Lower lobe of right lung (tissue), 2 donors: ENCODE measurements at regions not wholly inside any gene's neighbourhood (a gene's known extent, or its start where the extent isn't known, plus 50 kb on each side); places are given as distances from the start of the nearest gene placed in this dataset.

Experiments used
- ATAC-seq, 2 donors: fragments of 200-7000 bp; cut with Tn5 transposase; one replicate each; pipeline ENCODE4 v1.9.1; 2020 to 2022; ENCODE audit warnings: mild to moderate bottlenecking in 2 of 2, moderate library complexity in 2 of 2
- DNase-seq: peaks from one replicate; pipeline ENCODE4 v3.0.0-alpha.2; 2020
- H3K27ac ChIP-seq: fragments of 200-600 bp; one replicate; pipeline ENCODE4 v1.8.0; 2022
- H3K27me3 ChIP-seq: fragments of 200-600 bp; one replicate; pipeline ENCODE4 v1.8.0; 2022; ENCODE audit warnings: low read depth
- H3K36me3 ChIP-seq: fragments of 200-600 bp; one replicate; pipeline ENCODE4 v1.8.0; 2022; ENCODE audit warnings: mild to moderate bottlenecking
- H3K4me1 ChIP-seq: fragments of 200-600 bp; one replicate; pipeline ENCODE4 v1.8.0; 2022
- H3K4me3 ChIP-seq: fragments of 200-600 bp; one replicate; pipeline ENCODE4 v1.8.0; 2022; ENCODE audit warnings: mild to moderate bottlenecking
- H3K9me3 ChIP-seq: fragments of 200-600 bp; one replicate; pipeline ENCODE4 v1.8.0; 2022
- intact Hi-C: fragments of 100-400 bp; cut with DNase I; formaldehyde crosslinking; loops from one replicate; pipeline ENCODE4 v1.11.0; 2022
- TF ChIP-seq, protein P1 (sequence below): fragments of 200-600 bp; IDR thresholded peaks from one replicate; pipeline ENCODE4 v1.8.0; 2022; ENCODE audit warnings: antibody characterized with exemption, mild to moderate bottlenecking
- donor health status: DM: no; HTN: yes; CAD: no; lungs with severe emphysema.

DNA sequence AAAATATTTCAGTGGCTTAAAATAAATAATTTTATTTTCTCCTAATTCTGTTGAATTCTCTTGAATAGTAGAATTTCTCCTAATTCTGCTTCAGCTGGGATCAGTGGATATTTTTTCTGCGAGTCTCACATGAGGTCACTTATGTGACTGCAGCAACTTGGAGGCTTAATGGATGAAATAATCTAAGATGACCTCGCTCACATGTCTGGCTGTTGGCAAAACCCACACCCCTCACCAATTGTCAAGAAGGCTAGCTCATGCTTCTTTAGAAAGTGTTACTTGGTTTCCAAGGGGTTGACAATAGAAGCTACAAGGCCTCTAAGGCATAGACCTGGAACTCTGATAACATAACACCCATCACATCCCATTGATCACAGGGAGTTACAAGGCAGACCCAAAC is 156.9 kb upstream of the DPYD start:
- Histone ChIP-seq H3K27me3 (no peaks in the 10 kb centered on the region), H3K27ac (no peak overlapping the region), H3K4me3 (no peak overlapping the region), H3K4me1 (no peaks in the 10 kb centered on the region), H3K36me3 (no peaks in the 10 kb centered on the region), H3K9me3 (no peaks in the 10 kb centered on the region)
- ATAC-seq (no peak), DNase-seq (no peak)
- intact Hi-C loops: no loop called here
- TF ChIP-seq, protein P1, sequence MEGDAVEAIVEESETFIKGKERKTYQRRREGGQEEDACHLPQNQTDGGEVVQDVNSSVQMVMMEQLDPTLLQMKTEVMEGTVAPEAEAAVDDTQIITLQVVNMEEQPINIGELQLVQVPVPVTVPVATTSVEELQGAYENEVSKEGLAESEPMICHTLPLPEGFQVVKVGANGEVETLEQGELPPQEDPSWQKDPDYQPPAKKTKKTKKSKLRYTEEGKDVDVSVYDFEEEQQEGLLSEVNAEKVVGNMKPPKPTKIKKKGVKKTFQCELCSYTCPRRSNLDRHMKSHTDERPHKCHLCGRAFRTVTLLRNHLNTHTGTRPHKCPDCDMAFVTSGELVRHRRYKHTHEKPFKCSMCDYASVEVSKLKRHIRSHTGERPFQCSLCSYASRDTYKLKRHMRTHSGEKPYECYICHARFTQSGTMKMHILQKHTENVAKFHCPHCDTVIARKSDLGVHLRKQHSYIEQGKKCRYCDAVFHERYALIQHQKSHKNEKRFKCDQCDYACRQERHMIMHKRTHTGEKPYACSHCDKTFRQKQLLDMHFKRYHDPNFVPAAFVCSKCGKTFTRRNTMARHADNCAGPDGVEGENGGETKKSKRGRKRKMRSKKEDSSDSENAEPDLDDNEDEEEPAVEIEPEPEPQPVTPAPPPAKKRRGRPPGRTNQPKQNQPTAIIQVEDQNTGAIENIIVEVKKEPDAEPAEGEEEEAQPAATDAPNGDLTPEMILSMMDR: no peak

DNA sequence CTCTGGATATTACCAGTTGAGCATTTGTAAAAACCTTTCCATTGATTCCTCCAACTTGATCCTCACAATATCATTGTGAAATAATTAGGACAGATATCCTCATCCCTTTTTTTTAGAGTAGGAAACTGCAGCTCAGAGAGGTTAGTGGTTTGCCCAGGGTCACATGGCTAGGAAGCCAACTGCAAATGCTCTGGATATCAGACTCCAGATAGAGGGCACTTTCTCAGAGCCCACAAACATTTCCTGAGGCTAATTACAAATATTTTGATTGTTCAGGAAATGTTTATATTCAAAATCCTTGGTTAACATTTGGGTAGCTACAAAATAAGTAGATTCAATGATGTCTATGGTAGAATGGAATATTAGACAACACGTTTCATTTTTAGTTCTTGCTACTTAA is 154.8 kb upstream of the DPYD start:
- TF ChIP-seq, protein P1: no peak
- no peaks in the 10 kb centered on the region for H3K36me3 ChIP-seq
- no peaks in the 10 kb centered on the region for H3K9me3 ChIP-seq
- no peak overlapping the region for H3K4me3 ChIP-seq
- ATAC-seq: no peak
- H3K27me3 ChIP-seq: no peaks in the 10 kb centered on the region
- intact Hi-C loops: no loop called here
- DNase-seq: no peak
- no peaks in the 10 kb centered on the region for H3K4me1 ChIP-seq
- no peak overlapping the region for H3K27ac ChIP-seq

DNA sequence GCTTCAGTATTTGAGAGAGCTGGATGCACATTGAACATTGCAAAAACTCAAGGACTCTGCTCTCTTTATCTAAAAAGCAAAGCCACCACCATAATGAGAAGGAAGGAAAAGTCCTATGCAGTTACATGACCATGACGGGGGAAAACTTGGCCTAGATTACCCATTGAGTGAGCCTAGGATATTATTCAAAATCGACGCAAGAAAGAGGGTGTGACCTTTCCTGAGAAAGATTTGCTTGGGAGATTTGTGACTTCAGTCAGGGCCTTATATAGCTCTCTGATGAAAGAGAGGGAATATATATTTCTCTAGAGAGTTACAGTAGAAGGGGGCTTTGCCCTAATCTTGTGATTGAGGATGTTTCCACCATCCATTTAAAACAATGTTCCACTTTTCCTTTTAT is 153.0 kb upstream of the DPYD start:
- Histone ChIP-seq H3K9me3 (no peaks in the 10 kb centered on the region), H3K27me3 (no peaks in the 10 kb centered on the region), H3K4me3 (no peak overlapping the region), H3K36me3 (no peaks in the 10 kb centered on the region), H3K27ac (no peak overlapping the region), H3K4me1 (no peaks in the 10 kb centered on the region)
- no peak for DNase-seq
- no peak for ATAC-seq
- intact Hi-C loops: no loop called here
- TF ChIP-seq, protein P1: no peak

DNA sequence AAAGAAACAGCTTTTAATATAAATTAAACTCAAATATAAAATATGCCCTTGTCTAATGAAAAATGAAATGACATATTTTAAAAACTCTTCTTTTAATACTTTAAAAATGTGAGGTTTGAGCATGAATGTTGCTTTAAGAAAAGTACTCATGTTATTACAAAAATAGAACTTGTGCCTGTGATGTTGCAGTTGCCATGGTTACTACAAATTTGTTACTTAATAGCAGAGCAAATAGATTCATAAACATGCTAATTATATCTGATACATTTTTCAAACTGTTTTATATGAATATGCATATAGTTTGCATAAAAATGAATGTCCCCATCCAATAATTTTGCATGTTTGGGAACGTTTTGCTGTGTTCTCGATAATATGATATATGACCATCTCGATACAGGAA is 152.3 kb upstream of the DPYD start:
- DNase-seq (no peak), ATAC-seq (no peak)
- H3K27me3 ChIP-seq: no peaks in the 10 kb centered on the region
- H3K27ac ChIP-seq: no peak overlapping the region
- H3K4me1 ChIP-seq: no peaks in the 10 kb centered on the region
- intact Hi-C loops: no loop called here
- no peaks in the 10 kb centered on the region for H3K9me3 ChIP-seq
- TF ChIP-seq, protein P1: no peak
- no peak overlapping the region for H3K4me3 ChIP-seq
- H3K36me3 ChIP-seq: no peaks in the 10 kb centered on the region

DNA sequence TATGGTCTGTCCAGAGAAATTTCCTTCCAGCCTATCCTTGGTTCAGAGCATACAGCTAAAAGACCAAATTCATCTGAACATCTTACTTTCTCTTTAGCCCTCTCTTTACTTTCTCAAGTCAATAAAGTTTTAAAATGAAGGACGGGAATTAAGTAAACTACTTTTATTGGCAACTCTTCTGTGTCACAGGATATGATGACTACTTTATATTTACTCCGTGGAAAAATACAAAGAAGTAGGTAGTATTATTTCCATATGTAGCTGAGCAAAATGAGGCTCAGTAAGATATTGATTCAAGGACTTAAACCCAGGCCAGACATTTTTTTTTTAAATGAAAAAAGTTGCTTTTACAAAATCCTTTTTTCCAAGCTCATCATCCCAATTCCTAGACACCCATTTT is 151.2 kb upstream of the DPYD start:
- no peak for DNase-seq
- no peaks in the 10 kb centered on the region for H3K9me3 ChIP-seq
- TF ChIP-seq, protein P1: no peak
- H3K27me3 ChIP-seq: no peaks in the 10 kb centered on the region
- no peak for ATAC-seq
- intact Hi-C loops: no loop called here
- H3K36me3 ChIP-seq: no peaks in the 10 kb centered on the region
- no peak overlapping the region for H3K27ac ChIP-seq
- no peaks in the 10 kb centered on the region for H3K4me1 ChIP-seq
- H3K4me3 ChIP-seq: no peak overlapping the region

DNA sequence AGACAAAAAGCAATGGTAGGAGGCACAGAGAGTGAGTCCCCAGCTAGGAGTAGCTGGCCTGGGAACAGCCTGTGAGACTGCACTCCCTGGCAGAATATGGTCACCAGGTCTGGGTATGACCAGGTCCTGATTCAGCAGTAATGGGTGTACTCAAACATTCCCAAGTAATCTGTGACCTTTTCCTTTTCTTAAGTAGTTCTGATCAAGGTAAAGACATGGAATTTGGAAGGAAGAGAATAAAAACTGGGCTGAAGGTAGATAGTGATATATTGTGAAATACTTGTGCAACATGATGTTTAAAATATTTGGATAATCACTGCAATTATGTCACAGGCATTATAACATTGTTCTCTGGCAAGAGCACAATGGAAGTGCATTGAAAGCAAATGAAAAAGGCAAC is 147.2 kb upstream of the DPYD start:
- Histone ChIP-seq H3K4me1 (no peaks in the 10 kb centered on the region), H3K9me3 (no peaks in the 10 kb centered on the region), H3K36me3 (no peaks in the 10 kb centered on the region), H3K27ac (no peak overlapping the region), H3K4me3 (no peak overlapping the region), H3K27me3 (no peaks in the 10 kb centered on the region)
- TF ChIP-seq, protein P1: no peak
- intact Hi-C loops: no loop called here
- ATAC-seq: no peak
- no peak for DNase-seq
